Right atrium auricular region (tissue), 2 donors: ENCODE measurements at regions not wholly inside any gene's neighbourhood (a gene's known extent, or its start where the extent isn't known, plus 50 kb on each side); places are given as distances from the start of the nearest gene placed in this dataset.

Source experiments
- DNase-seq: peaks from one replicate; pipeline ENCODE4 v3.0.0-alpha.2; 2019; ENCODE audit warnings: low spot score
- H3K27ac ChIP-seq, 2 donors: fragments of 200-600 bp; sonication (generic); 1 replicate in 1 of 2; 2 replicates in 1 of 2; pipeline ENCODE4 v1.5.1; 2016 to 2019
- H3K27me3 ChIP-seq, 2 donors: fragments of 200-600 bp; sonication (generic); one replicate each; pipeline versions ENCODE4 v1.5.1 to v1.6.0; 2017 to 2019
- H3K36me3 ChIP-seq: fragments of 200-600 bp; sonication (generic); one replicate; pipeline ENCODE4 v1.5.1; 2016
- H3K4me1 ChIP-seq, 2 donors: fragments of 200-600 bp; sonication (generic); one replicate each; pipeline versions ENCODE4 v1.5.1 to v1.6.0; 2017 to 2019
- H3K4me3 ChIP-seq, 2 donors: fragments of 200-600 bp; sonication (generic); 1 replicate in 1 of 2; 2 replicates in 1 of 2; pipeline ENCODE4 v1.5.1; 2017 to 2019; ENCODE audit warnings: mild to moderate bottlenecking in 1 of 2, moderate library complexity in 1 of 2
- H3K9me3 ChIP-seq, 2 donors: fragments of 200-600 bp; sonication (generic); one replicate each; pipeline ENCODE4 v1.5.1; 2019
- CTCF ChIP-seq, 2 donors: fragments of 200-600 bp; sonication (generic); IDR thresholded peaks; one replicate each; pipeline ENCODE4 v1.5.1; 2019; ENCODE audit warnings: antibody characterized with exemption in 2 of 2

GRCh38 chr7:66575398-66575797 is 53.3 kb upstream of the KCTD7 start:
- Histone ChIP-seq H3K4me3 (no peak overlapping the region), H3K36me3 (peaks cover 44% of the 10 kb centered on the region), H3K9me3 (no peaks in the 10 kb centered on the region), H3K27me3 (no peaks in the 10 kb centered on the region), H3K27ac (no peak overlapping the region), H3K4me1 (no peaks in the 10 kb centered on the region)
- TF ChIP-seq CTCF (IDR thresholded peaks at IDR 0.05): no peak
- no peak for DNase-seq

- no peak for DNase-seq
- Histone ChIP-seq H3K27ac (no peak overlapping the region), H3K4me1 (no peaks in the 10 kb centered on the region), H3K9me3 (no peaks in the 10 kb centered on the region), H3K4me3 (no peak overlapping the region), H3K36me3 (peaks cover 36% of the 10 kb centered on the region), H3K27me3 (no peaks in the 10 kb centered on the region)
- no peak for TF ChIP-seq CTCF (IDR thresholded peaks at IDR 0.05)
Measured at GRCh38 chr7:66576646-66577045, 52.0 kb upstream of the KCTD7 start.
